SK-N-SH treated with all-trans-retinoic acid at 6 μM for 48 hours (cell line): ENCODE measurements at regions not wholly inside any gene's neighbourhood (a gene's known extent, or its start where the extent isn't known, plus 50 kb on each side); places are given as distances from the start of the nearest gene placed in this dataset.

Experiments used
- ATAC-seq: fragments of 200-7000 bp; cut with Tn5 transposase; 3 replicates; pipeline ENCODE4 v1.9.1; 2020; ENCODE audit warnings: mild to moderate bottlenecking, moderate library complexity
- ARNTL ChIP-seq: fragments of 450-650 bp; formaldehyde crosslinking; IDR thresholded peaks from 2 replicates; pipeline ENCODE4 v1.5.0; 2020; ENCODE audit warnings: low read depth, mild to moderate bottlenecking, moderate library complexity, borderline replicate concordance
- CSDC2 ChIP-seq: fragments of 250-450 bp; sonication (Bioruptor Pico); IDR thresholded peaks from 2 replicates; pipeline ENCODE4 v1.5.0; 2020; ENCODE audit warnings: mild to moderate bottlenecking, moderate library complexity
- ESRRG ChIP-seq: fragments of 250-450 bp; sonication (Bioruptor Pico); IDR thresholded peaks from 2 replicates; pipeline ENCODE4 v1.6.1; 2021; ENCODE audit warnings: mild to moderate bottlenecking
- GLIS3 ChIP-seq: fragments of 250-450 bp; sonication (Bioruptor Pico); IDR thresholded peaks from 2 replicates; pipeline ENCODE4 v1.5.0; 2020; ENCODE audit warnings: mild to moderate bottlenecking, moderate library complexity
- OSR1 ChIP-seq: fragments of 250-450 bp; sonication (Bioruptor Pico); IDR thresholded peaks from 2 replicates; pipeline ENCODE4 v1.8.0; 2022; ENCODE audit warnings: moderate library complexity, mild to moderate bottlenecking, inconsistent platforms
- SNAI2 ChIP-seq: fragments of 250-450 bp; sonication (Bioruptor Pico); IDR thresholded peaks from 2 replicates; pipeline ENCODE4 v1.5.0; 2020; ENCODE audit warnings: mild to moderate bottlenecking, moderate library complexity
- TCF4 ChIP-seq: fragments of 250-450 bp; sonication (Bioruptor Pico); IDR thresholded peaks from 2 replicates; pipeline ENCODE4 v1.8.0; 2021; ENCODE audit warnings: mild to moderate bottlenecking, moderate library complexity, borderline replicate concordance
- TOX ChIP-seq: fragments of 250-450 bp; sonication (Bioruptor Pico); IDR thresholded peaks from 2 replicates; pipeline ENCODE4 v1.8.0; 2021; ENCODE audit warnings: mild to moderate bottlenecking, moderate library complexity, borderline replicate concordance
- ZC3H10 ChIP-seq: fragments of 250-450 bp; sonication (Bioruptor Pico); IDR thresholded peaks from 2 replicates; pipeline ENCODE4 v1.5.1; 2021; ENCODE audit warnings: mild to moderate bottlenecking, moderate library complexity
- ZFP3 ChIP-seq: fragments of 250-450 bp; sonication (Bioruptor Pico); IDR thresholded peaks from 2 replicates; pipeline ENCODE4 v1.5.0; 2020; ENCODE audit warnings: mild to moderate bottlenecking, moderate library complexity
- ZFP30 ChIP-seq: fragments of 450-650 bp; formaldehyde crosslinking; IDR thresholded peaks from 2 replicates; pipeline ENCODE4 v1.5.0; 2022; ENCODE audit warnings: mild to moderate bottlenecking, moderate library complexity
- ZNF565 ChIP-seq: fragments of 450-650 bp; formaldehyde crosslinking; conservative IDR thresholded peaks from 2 replicates; pipeline ENCODE4 v1.5.0; 2020; ENCODE audit warnings: low read depth, mild to moderate bottlenecking, moderate library complexity
- ZNF70 ChIP-seq: fragments of 450-650 bp; formaldehyde crosslinking; IDR thresholded peaks from 2 replicates; pipeline ENCODE4 v1.5.0; 2020; ENCODE audit warnings: mild to moderate bottlenecking, moderate library complexity
- ZNF8 ChIP-seq: fragments of 450-650 bp; formaldehyde crosslinking; IDR thresholded peaks from 2 replicates; pipeline ENCODE4 v1.5.0; 2020; ENCODE audit warnings: mild to moderate bottlenecking, moderate library complexity
- TF ChIP-seq, protein P1 (sequence below): fragments of 250-450 bp; sonication (Bioruptor Pico); IDR thresholded peaks from 2 replicates; pipeline ENCODE4 v1.5.1; 2020; ENCODE audit warnings: low read depth, mild to moderate bottlenecking, moderate library complexity
- TF ChIP-seq, protein P2 (sequence below): fragments of 250-450 bp; sonication (Bioruptor Pico); IDR thresholded peaks from 2 replicates; pipeline ENCODE4 v1.5.1; 2021; ENCODE audit warnings: mild to moderate bottlenecking, moderate library complexity
- TF ChIP-seq, protein P3 (sequence below): fragments of 250-450 bp; sonication (Bioruptor Pico); IDR thresholded peaks from 2 replicates; pipeline ENCODE4 v1.5.0; 2020; ENCODE audit warnings: mild to moderate bottlenecking, moderate library complexity
- TF ChIP-seq, protein P4 (sequence below): fragments of 250-450 bp; sonication (Bioruptor Pico); IDR thresholded peaks from 2 replicates; pipeline ENCODE4 v1.8.0; 2020; ENCODE audit warnings: mild to moderate bottlenecking, moderate library complexity, borderline replicate concordance

DNA sequence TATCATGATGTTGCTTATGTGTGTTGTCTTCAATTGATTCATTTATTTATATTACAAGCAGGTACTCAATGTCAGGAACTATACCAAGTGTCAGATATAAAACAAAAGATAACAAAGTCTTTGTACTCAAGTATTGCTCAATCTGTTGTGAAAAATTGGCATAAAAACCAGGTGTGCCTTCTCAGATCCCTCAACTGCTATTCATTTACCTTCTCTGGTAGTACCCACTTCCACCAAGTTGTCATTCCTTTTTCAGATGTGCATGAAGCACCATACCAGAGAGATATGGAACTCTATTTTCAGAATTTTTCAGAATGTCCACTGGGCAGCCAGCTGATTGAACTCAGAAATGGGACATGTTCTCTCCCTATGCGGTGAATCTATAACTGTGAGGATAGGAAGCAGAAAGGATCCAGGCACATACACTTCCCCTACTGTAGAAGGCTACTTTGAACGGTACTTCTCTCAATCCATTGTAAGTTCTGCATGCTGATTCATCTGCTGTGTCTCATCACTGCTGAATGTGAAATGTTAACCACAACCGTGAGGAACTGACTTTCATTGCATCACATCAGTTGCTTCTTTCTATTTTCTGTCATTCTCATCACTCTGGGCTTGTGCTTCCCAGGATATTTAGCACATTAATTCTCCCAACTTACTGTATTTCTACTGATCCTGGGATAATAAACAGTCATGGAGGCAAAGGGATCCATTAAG is 1621.3 kb downstream of the SUCLG1 start:
- TF ChIP-seq ZFP30 (CRISPR knock-in tag) (no peak), TCF4 (no peak), GLIS3 (CRISPR knock-in tag) (no peak), SNAI2 (CRISPR knock-in tag) (no peak), ZC3H10 (CRISPR knock-in tag) (no peak), TOX (CRISPR knock-in tag) (no peak), ESRRG (CRISPR knock-in tag) (no peak), ZNF8 (CRISPR knock-in tag) (no peak), ZNF565 (CRISPR knock-in tag) (no peak), CSDC2 (no peak)
- TF ChIP-seq, protein P1, sequence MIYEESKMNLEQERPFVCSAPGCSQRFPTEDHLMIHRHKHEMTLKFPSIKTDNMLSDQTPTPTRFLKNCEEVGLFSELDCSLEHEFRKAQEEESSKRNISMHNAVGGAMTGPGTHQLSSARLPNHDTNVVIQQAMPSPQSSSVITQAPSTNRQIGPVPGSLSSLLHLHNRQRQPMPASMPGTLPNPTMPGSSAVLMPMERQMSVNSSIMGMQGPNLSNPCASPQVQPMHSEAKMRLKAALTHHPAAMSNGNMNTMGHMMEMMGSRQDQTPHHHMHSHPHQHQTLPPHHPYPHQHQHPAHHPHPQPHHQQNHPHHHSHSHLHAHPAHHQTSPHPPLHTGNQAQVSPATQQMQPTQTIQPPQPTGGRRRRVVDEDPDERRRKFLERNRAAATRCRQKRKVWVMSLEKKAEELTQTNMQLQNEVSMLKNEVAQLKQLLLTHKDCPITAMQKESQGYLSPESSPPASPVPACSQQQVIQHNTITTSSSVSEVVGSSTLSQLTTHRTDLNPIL (CRISPR knock-in tag): no peak
- TF ChIP-seq, protein P2, sequence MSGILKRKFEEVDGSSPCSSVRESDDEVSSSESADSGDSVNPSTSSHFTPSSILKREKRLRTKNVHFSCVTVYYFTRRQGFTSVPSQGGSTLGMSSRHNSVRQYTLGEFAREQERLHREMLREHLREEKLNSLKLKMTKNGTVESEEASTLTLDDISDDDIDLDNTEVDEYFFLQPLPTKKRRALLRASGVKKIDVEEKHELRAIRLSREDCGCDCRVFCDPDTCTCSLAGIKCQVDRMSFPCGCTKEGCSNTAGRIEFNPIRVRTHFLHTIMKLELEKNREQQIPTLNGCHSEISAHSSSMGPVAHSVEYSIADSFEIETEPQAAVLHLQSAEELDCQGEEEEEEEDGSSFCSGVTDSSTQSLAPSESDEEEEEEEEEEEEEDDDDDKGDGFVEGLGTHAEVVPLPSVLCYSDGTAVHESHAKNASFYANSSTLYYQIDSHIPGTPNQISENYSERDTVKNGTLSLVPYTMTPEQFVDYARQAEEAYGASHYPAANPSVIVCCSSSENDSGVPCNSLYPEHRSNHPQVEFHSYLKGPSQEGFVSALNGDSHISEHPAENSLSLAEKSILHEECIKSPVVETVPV: no peak
- TF ChIP-seq, all 23 proteins: peak for 0
- no peak for ATAC-seq

DNA sequence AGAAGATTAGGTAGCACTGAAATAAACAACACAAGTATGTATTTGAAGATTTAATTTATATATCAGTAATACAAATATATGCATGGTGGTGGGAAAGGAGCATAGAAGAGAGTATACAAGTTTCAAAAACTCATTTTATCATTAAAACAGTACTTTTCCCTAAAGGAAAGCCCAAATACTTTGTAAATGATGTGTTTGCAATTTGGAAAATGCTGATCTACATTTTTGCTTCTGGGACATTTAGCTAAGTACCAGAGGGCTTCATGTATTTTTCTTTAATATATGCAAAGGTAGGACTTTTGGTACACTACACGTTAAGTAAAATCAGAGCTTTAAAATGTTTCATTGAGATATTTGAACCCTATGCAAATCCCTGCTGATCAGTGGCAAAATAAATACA is 1624.2 kb downstream of the SUCLG1 start:
- TF ChIP-seq ZFP3 (CRISPR knock-in tag): no peak
- ATAC-seq: no peak

DNA sequence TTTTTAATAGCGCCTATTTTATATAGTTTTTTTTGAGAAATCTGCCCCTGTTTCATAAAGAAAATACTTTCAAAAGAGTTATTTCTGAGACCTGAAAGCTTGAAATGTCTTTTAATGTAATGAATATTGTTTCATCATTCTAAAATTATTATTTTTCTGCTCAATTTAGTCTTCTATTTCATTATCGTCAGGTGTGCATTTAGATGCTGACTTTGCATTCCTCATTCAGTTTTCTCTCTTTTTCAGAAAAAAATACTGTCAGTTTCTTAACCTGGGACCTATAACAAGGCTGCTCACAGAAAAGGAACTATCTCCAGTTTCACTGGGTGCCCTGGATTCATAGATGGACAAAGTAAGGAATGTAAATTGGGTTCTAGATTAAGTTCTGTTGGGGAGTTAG is 1631.7 kb downstream of the SUCLG1 start:
- ATAC-seq: no peak
- no peak for TF ChIP-seq ZNF70
- TF ChIP-seq OSR1 (CRISPR knock-in tag): no peak
- TF ChIP-seq, protein P3, sequence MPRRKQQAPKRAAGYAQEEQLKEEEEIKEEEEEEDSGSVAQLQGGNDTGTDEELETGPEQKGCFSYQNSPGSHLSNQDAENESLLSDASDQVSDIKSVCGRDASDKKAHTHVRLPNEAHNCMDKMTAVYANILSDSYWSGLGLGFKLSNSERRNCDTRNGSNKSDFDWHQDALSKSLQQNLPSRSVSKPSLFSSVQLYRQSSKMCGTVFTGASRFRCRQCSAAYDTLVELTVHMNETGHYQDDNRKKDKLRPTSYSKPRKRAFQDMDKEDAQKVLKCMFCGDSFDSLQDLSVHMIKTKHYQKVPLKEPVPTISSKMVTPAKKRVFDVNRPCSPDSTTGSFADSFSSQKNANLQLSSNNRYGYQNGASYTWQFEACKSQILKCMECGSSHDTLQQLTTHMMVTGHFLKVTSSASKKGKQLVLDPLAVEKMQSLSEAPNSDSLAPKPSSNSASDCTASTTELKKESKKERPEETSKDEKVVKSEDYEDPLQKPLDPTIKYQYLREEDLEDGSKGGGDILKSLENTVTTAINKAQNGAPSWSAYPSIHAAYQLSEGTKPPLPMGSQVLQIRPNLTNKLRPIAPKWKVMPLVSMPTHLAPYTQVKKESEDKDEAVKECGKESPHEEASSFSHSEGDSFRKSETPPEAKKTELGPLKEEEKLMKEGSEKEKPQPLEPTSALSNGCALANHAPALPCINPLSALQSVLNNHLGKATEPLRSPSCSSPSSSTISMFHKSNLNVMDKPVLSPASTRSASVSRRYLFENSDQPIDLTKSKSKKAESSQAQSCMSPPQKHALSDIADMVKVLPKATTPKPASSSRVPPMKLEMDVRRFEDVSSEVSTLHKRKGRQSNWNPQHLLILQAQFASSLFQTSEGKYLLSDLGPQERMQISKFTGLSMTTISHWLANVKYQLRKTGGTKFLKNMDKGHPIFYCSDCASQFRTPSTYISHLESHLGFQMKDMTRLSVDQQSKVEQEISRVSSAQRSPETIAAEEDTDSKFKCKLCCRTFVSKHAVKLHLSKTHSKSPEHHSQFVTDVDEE (CRISPR knock-in tag): no peak
- no peak for TF ChIP-seq ARNTL

DNA sequence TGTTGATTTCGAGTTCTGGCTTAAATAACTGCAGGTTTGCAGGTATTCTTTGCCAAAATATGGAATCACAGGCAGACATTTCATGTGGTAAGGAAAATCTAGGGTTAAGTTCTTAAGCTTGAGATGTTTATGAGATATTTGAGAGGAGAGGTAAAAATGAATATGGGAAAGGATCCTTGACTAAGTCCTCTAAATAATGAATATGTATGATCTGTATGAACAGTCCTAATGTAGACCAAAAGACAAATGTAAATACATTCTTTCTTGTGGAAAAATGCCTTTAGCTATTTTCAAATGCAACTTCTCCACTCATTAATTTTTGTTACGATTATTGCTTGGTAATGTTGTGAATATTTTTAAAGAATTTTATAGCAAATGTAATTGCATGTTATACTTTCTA is 1632.6 kb downstream of the SUCLG1 start:
- TF ChIP-seq SNAI2 (CRISPR knock-in tag) (no peak), GLIS3 (CRISPR knock-in tag) (no peak), CSDC2 (no peak), ZC3H10 (CRISPR knock-in tag) (no peak), ARNTL (no peak), ESRRG (CRISPR knock-in tag) (no peak)
- TF ChIP-seq, protein P1 (CRISPR knock-in tag): no peak
- no peak for ATAC-seq

DNA sequence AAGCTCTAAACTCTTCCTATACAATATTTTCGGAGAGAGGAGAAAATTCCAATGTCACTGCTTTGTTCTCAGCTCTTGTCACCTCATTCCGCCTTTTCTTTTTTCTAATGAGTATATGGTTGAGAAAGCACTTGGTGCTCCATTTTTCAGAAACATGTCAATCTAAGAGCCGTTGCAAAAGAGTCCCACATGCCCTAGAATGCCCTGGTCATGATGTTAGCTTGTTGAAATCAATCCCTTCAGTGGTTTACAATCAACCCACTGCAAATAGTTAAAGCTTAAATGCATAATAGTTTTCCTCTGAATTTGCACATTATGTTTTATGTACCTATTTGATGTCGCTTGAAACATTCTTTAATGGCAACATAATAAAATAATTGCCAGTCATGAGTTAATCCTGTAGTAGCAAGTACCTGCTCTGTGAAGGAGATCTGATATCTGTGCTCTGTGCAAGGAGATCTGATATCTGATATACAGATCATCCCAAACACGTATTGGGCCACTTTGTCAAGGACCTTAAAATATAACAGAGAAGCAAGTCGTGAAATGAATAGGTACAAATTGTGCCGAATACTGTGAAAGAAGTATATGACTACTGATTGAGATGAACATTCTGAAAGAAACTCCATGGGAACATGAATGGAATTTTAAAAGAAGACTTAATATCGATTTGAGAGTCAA is 1633.5 kb downstream of the SUCLG1 start:
- TF ChIP-seq ZFP30 (CRISPR knock-in tag) (no peak), CSDC2 (no peak), ZFP3 (CRISPR knock-in tag) (no peak), OSR1 (CRISPR knock-in tag) (no peak), ESRRG (CRISPR knock-in tag) (no peak), ARNTL (no peak)
- TF ChIP-seq, protein P4, sequence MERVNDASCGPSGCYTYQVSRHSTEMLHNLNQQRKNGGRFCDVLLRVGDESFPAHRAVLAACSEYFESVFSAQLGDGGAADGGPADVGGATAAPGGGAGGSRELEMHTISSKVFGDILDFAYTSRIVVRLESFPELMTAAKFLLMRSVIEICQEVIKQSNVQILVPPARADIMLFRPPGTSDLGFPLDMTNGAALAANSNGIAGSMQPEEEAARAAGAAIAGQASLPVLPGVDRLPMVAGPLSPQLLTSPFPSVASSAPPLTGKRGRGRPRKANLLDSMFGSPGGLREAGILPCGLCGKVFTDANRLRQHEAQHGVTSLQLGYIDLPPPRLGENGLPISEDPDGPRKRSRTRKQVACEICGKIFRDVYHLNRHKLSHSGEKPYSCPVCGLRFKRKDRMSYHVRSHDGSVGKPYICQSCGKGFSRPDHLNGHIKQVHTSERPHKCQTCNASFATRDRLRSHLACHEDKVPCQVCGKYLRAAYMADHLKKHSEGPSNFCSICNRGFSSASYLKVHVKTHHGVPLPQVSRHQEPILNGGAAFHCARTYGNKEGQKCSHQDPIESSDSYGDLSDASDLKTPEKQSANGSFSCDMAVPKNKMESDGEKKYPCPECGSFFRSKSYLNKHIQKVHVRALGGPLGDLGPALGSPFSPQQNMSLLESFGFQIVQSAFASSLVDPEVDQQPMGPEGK (CRISPR knock-in tag): no peak
- TF ChIP-seq, protein P1 (CRISPR knock-in tag): no peak
- ATAC-seq: no peak
